ENCODE measurements at regions not wholly inside any gene's neighbourhood (a gene's known extent, or its start where the extent isn't known, plus 50 kb on each side); places are given as distances from the start of the nearest gene placed in this dataset.

- Histone ChIP-seq H3K27ac (ENCODE audit: low read depth, low read length) (no peak overlapping the region), H3K4me3 (ENCODE audit: low read depth, low read length) (no peak overlapping the region), H3K27me3 (ENCODE audit: control insufficient read depth, insufficient read depth, low read length) (no peaks in the 10 kb centered on the region), H3K9me3 (ENCODE audit: control insufficient read depth, insufficient read depth, low read length) (no peaks in the 10 kb centered on the region), H3K36me3 (ENCODE audit: control insufficient read depth, insufficient read depth, low read length) (no peaks in the 10 kb centered on the region), H3K4me1 (ENCODE audit: control insufficient read depth, insufficient read depth, low read length) (no peaks in the 10 kb centered on the region)
- DNase-seq (ENCODE audit: low read depth in 4 of 6, low spot score in 6 of 6) = no peak
Measured at GRCh38 chr6:8657522-8657921, 222.2 kb upstream of the SLC35B3 start.

GRCh38 chr6:8655670-8656454, 220.5 kb upstream of the SLC35B3 start:
- H3K4me1 ChIP-seq (ENCODE audit: control insufficient read depth, insufficient read depth, low read length) = no peaks in the 10 kb centered on the region

GRCh38 chr6:8652710-8653109, 217.4 kb upstream of the SLC35B3 start:
- no peaks in the 10 kb centered on the region for H3K27me3 ChIP-seq (ENCODE audit: control insufficient read depth, insufficient read depth, low read length)
- no peaks in the 10 kb centered on the region for H3K36me3 ChIP-seq (ENCODE audit: control insufficient read depth, insufficient read depth, low read length)
- no peaks in the 10 kb centered on the region for H3K4me1 ChIP-seq (ENCODE audit: control insufficient read depth, insufficient read depth, low read length)
- H3K27ac ChIP-seq (ENCODE audit: low read depth, low read length) = no peak overlapping the region
- WGBS (ENCODE audit: insufficient coverage) = 76% methylated on average over 2 of the region's 3 CpGs
- H3K9me3 ChIP-seq (ENCODE audit: control insufficient read depth, insufficient read depth, low read length) = no peaks in the 10 kb centered on the region
- DNase-seq (ENCODE audit: low read depth in 4 of 6, low spot score in 6 of 6) = no peak
- H3K4me3 ChIP-seq (ENCODE audit: low read depth, low read length) = no peak overlapping the region

More at GRCh38 chr6:8655670-8656454, 220.5 kb upstream of the SLC35B3 start:
- no peak overlapping the region for H3K27ac ChIP-seq (ENCODE audit: low read depth, low read length)
- H3K4me3 ChIP-seq (ENCODE audit: low read depth, low read length) = no peak overlapping the region
- peak in 1 of 6 donors; percentile 36 for DNase-seq (ENCODE audit: low read depth in 4 of 6, low spot score in 6 of 6)
- no peaks in the 10 kb centered on the region for H3K36me3 ChIP-seq (ENCODE audit: control insufficient read depth, insufficient read depth, low read length)
- H3K27me3 ChIP-seq (ENCODE audit: control insufficient read depth, insufficient read depth, low read length) = no peaks in the 10 kb centered on the region
- WGBS (ENCODE audit: insufficient coverage) = 92% methylated on average over 3 of the region's 5 CpGs
- no peaks in the 10 kb centered on the region for H3K9me3 ChIP-seq (ENCODE audit: control insufficient read depth, insufficient read depth, low read length)

- DNase-seq (ENCODE audit: low read depth in 4 of 6, low spot score in 6 of 6) = no peak
- Histone ChIP-seq H3K4me3 (ENCODE audit: low read depth, low read length) (no peak overlapping the region), H3K27ac (ENCODE audit: low read depth, low read length) (no peak overlapping the region), H3K36me3 (ENCODE audit: control insufficient read depth, insufficient read depth, low read length) (no peaks in the 10 kb centered on the region), H3K4me1 (ENCODE audit: control insufficient read depth, insufficient read depth, low read length) (no peaks in the 10 kb centered on the region), H3K27me3 (ENCODE audit: control insufficient read depth, insufficient read depth, low read length) (no peaks in the 10 kb centered on the region), H3K9me3 (ENCODE audit: control insufficient read depth, insufficient read depth, low read length) (no peaks in the 10 kb centered on the region)
- whole genome bisulfite sequencing (ENCODE audit: insufficient coverage) = 95% methylated on average over 4 of the region's 4 CpGs
Measured at GRCh38 chr6:8651998-8652397, 216.7 kb upstream of the SLC35B3 start.

- Histone ChIP-seq H3K36me3 (ENCODE audit: control insufficient read depth, insufficient read depth, low read length) (no peaks in the 10 kb centered on the region), H3K4me3 (ENCODE audit: low read depth, low read length) (no peak overlapping the region), H3K27ac (ENCODE audit: low read depth, low read length) (no peak overlapping the region), H3K27me3 (ENCODE audit: control insufficient read depth, insufficient read depth, low read length) (no peaks in the 10 kb centered on the region), H3K9me3 (ENCODE audit: control insufficient read depth, insufficient read depth, low read length) (no peaks in the 10 kb centered on the region), H3K4me1 (ENCODE audit: control insufficient read depth, insufficient read depth, low read length) (no peaks in the 10 kb centered on the region)
- WGBS (ENCODE audit: insufficient coverage) = 88% methylated on average over 3 of the region's 3 CpGs
- no peak for DNase-seq (ENCODE audit: low read depth in 4 of 6, low spot score in 6 of 6)
Measured at GRCh38 chr6:8645212-8645611, 209.9 kb upstream of the SLC35B3 start.

- H3K27me3 ChIP-seq (ENCODE audit: control insufficient read depth, insufficient read depth, low read length) = no peaks in the 10 kb centered on the region
- H3K4me3 ChIP-seq (ENCODE audit: low read depth, low read length) = no peak overlapping the region
- no peaks in the 10 kb centered on the region for H3K9me3 ChIP-seq (ENCODE audit: control insufficient read depth, insufficient read depth, low read length)
- no peak for DNase-seq (ENCODE audit: low read depth in 4 of 6, low spot score in 6 of 6)
- 100% methylated on average over 3 of the region's 6 CpGs for WGBS (ENCODE audit: insufficient coverage)
- no peaks in the 10 kb centered on the region for H3K36me3 ChIP-seq (ENCODE audit: control insufficient read depth, insufficient read depth, low read length)
- H3K27ac ChIP-seq (ENCODE audit: low read depth, low read length) = no peak overlapping the region
- H3K4me1 ChIP-seq (ENCODE audit: control insufficient read depth, insufficient read depth, low read length) = no peaks in the 10 kb centered on the region
Measured at GRCh38 chr6:8644306-8644705, 209.0 kb upstream of the SLC35B3 start.

GRCh38 chr6:8642854-8643253, 207.5 kb upstream of the SLC35B3 start:
- Histone ChIP-seq H3K9me3 (ENCODE audit: control insufficient read depth, insufficient read depth, low read length) (no peaks in the 10 kb centered on the region), H3K27ac (ENCODE audit: low read depth, low read length) (no peak overlapping the region), H3K4me1 (ENCODE audit: control insufficient read depth, insufficient read depth, low read length) (no peaks in the 10 kb centered on the region), H3K36me3 (ENCODE audit: control insufficient read depth, insufficient read depth, low read length) (no peaks in the 10 kb centered on the region), H3K4me3 (ENCODE audit: low read depth, low read length) (no peak overlapping the region), H3K27me3 (ENCODE audit: control insufficient read depth, insufficient read depth, low read length) (no peaks in the 10 kb centered on the region)
- WGBS (ENCODE audit: insufficient coverage) = 83% methylated on average over 4 of the region's 5 CpGs
- DNase-seq (ENCODE audit: low read depth in 4 of 6, low spot score in 6 of 6) = no peak

- no peak overlapping the region for H3K4me3 ChIP-seq (ENCODE audit: low read depth, low read length)
- H3K27ac ChIP-seq (ENCODE audit: low read depth, low read length) = no peak overlapping the region
- no peaks in the 10 kb centered on the region for H3K27me3 ChIP-seq (ENCODE audit: control insufficient read depth, insufficient read depth, low read length)
- no peaks in the 10 kb centered on the region for H3K9me3 ChIP-seq (ENCODE audit: control insufficient read depth, insufficient read depth, low read length)
- H3K36me3 ChIP-seq (ENCODE audit: control insufficient read depth, insufficient read depth, low read length) = no peaks in the 10 kb centered on the region
- no CpG with 5 or more reads among the region's 3 CpGs for WGBS (ENCODE audit: insufficient coverage)
- DNase-seq (ENCODE audit: low read depth in 4 of 6, low spot score in 6 of 6) = no peak
- H3K4me1 ChIP-seq (ENCODE audit: control insufficient read depth, insufficient read depth, low read length) = no peaks in the 10 kb centered on the region
Measured at GRCh38 chr6:8642131-8642530, 206.8 kb upstream of the SLC35B3 start.

- no peak for DNase-seq (ENCODE audit: low read depth in 4 of 6, low spot score in 6 of 6)
- no peak overlapping the region for H3K27ac ChIP-seq (ENCODE audit: low read depth, low read length)
- H3K27me3 ChIP-seq (ENCODE audit: control insufficient read depth, insufficient read depth, low read length) = no peaks in the 10 kb centered on the region
- WGBS (ENCODE audit: insufficient coverage) = no CpG with 5 or more reads among the region's 3 CpGs
- no peaks in the 10 kb centered on the region for H3K4me1 ChIP-seq (ENCODE audit: control insufficient read depth, insufficient read depth, low read length)
- H3K4me3 ChIP-seq (ENCODE audit: low read depth, low read length) = no peak overlapping the region
- no peaks in the 10 kb centered on the region for H3K9me3 ChIP-seq (ENCODE audit: control insufficient read depth, insufficient read depth, low read length)
- H3K36me3 ChIP-seq (ENCODE audit: control insufficient read depth, insufficient read depth, low read length) = no peaks in the 10 kb centered on the region
Measured at GRCh38 chr6:8639928-8640649, 204.7 kb upstream of the SLC35B3 start.

Data from spinal cord (tissue), 9 donors.